Medulla oblongata (tissue), 1 donor: ENCODE measurements at regions not wholly inside any gene's neighbourhood (a gene's known extent, or its start where the extent isn't known, plus 50 kb on each side); places are given as distances from the start of the nearest gene placed in this dataset.
"Not testable (repeated sequence)": the region's sequence is repeated elsewhere in the genome, so short reads cannot be mapped to it uniquely, and the experiment has no call there.

Source experiments
- DNase-seq: peaks from one replicate; pipeline ENCODE4 v3.0.0-alpha.2; 2015; ENCODE audit errors: extremely low spot score

DNA sequence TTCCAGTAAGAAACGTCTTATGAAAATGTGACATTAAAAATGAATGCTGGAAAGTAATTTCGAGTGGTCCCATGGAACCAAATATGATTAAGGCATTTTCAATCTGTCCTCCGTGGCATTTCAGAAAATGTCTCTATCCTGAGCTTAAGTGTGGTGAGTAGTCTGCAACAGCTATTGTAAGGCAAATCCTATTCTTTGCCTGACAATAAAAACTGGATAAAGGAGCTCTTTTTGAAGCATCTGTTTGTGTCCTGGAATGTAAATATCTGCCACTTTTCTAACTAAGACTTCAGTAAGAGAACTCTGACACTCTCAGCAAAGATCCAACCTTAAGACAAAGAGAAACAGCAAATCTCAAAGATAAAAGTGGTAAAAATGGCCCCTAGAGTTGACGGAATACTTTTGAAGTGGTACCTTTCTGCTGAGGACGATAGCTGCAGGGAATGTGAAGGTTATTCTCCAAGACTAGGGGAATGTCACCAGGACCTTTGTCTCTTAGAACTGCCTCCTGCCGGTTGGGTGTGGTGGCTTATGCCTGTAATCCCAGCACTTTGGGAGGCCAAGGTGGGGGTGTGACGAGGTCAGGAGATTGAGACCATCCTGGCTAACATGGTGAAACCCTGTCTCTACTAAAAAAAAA, 486.7 kb upstream of the ZP4 start:
- DNase-seq, result no peak

DNA sequence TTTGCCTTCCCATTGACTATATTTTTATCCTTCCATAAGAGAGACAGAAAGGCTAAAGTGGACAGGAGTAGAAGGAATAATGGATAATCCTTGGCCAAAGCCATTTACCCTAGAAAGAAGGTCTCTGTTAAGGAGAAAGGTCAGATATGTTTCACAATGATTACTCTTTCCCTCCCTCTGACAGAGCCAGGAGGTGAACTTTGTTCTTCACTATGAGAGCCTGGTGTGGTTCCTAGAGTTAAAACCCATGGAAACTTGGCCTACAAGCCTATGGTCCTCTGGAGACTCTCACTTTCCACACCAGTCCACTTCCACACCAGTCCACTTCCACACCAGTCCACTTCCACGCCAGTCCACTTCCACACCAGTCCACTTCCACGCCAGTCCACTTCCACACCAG, 479.9 kb upstream of the ZP4 start:
- no peak for DNase-seq

DNA sequence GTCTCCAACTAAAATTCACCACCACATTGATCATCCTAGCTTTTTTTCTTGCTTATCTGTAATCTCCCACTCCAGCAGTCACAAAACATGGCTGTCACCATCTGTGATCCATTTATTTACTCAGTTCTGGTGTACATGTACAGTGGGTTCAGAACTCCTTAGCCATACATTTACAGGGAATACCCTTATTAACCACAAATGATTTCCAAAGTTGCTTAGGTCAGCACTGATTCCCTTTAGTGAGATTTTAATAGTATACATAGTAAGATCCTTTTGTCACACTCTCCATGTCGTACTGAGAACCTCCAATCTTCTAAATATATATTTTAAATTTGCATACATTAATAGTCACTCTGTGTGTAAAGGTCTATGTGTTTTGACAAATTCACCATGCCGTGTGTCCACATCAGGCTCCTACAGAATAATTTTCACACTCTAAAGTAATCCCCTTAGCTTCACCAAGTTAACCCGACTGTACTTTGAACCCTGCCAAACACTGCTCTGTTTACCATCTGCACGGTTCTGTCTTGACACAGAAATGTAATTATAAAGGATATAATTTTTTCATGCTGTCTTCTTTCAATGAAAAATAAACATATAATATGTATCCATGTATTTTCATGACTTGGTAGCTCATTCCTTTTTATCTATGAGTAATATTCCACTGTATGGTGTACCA, 473.6 kb upstream of the ZP4 start:
- no peak for DNase-seq

DNA sequence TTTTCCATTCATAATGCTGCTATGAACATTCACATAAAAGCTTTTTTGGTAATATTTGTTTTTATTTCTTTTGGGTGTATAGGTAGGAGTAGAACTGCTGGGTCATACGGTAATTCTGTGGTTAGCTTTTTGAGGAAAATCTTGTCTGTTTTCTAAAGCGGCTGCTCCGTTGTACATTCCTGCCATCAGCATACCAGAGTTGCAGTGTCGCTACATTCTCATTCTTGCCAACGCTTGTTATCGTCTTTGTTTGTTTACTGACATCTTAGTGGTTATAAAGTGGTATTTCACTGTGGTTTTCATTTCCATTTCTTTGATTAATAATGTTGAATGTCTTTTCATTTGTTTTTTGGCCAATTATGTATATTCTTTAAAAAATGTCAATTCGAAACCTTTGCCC, 469.8 kb upstream of the ZP4 start:
- no peak for DNase-seq

GRCh38 chr1:238350471-238350870, 459.7 kb upstream of the ZP4 start:
- no peak for DNase-seq

DNA sequence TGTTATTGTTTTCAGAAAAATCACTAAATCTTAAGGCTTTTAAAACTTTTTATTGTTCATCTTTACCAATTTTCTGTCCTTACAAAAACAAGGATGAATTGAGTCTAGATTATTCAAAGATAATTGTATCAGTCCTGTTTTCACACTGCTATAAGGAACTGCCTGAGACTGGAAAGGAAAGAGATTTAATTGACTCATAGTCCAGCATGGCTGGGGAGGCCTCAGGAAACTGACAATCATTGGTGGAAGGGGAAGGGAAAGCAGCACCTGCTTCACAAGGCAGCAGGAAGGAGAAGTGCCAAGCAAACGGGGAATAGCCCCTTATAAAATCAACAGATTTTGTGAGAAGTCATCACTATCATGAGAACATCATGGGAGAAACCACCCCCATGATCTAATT, 455.6 kb upstream of the ZP4 start:
- no peak for DNase-seq

- no peak for DNase-seq
Observed at GRCh38 chr1:238345837-238346236, 455.1 kb upstream of the ZP4 start.

DNA sequence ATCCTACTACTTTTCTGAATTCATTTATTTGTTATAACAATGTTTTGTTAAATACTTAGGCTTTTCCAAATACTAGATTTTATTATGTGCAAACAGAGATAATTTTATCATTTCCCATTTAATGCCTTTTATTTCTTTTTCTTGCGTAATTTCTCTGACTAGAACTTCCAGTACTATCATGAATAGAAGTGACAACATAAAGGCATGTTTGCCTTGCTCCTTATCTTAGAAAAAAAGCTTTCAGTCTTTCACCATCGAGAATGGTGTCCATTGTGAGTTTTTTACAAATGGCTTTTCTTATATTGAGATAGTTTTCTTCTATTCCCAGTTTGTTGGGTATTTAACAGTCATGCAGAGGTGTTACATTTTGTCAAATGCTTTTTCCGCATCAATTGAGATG, 453.1 kb upstream of the ZP4 start:
- no peak for DNase-seq

DNA sequence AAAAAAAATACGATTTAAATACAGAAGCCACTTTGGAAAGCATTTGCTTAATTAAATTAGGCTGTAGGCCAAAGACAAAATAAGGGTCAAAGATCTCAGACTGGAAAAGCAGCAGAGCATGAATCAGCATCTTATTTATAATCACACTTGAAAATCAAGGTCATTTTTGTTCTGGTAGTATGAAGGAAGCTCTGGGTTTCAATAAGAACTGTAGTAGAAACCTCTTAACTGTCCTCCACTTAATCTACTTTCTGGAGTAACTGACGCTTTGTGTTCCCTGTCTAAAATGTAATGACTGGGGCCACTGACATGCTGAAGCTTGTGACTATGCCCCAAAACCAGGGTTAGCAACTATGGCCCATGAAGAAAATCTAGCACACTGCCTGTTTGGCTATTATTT, 450.7 kb upstream of the ZP4 start:
- no peak for DNase-seq

GRCh38 chr1:238340989-238341388, 450.3 kb upstream of the ZP4 start:
- DNase-seq, result no peak

DNA sequence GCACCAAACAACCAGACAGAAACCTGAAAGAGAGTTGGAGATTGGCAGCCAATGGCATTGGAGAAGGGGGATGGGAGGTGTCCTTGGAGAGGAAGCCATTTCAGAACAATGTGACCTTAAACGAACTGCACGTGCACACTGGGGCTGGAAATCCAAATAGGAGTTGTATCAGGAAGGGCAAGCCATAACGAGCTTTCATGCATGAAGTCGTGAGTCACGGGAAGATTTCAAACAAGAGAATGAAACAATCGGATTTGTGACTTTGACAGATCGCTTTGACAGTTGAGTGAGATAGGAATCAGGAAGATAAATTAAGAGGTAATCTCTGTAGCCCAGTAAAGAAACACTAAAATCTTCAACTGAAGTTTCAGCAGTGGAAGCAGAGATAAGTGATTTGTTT, 445.8 kb upstream of the ZP4 start:
- DNase-seq, result no peak

- no peak for DNase-seq
Observed at GRCh38 chr1:238334170-238334569, 443.4 kb upstream of the ZP4 start.

- no peak for DNase-seq
Observed at GRCh38 chr1:238331557-238331956, 440.8 kb upstream of the ZP4 start.

DNA sequence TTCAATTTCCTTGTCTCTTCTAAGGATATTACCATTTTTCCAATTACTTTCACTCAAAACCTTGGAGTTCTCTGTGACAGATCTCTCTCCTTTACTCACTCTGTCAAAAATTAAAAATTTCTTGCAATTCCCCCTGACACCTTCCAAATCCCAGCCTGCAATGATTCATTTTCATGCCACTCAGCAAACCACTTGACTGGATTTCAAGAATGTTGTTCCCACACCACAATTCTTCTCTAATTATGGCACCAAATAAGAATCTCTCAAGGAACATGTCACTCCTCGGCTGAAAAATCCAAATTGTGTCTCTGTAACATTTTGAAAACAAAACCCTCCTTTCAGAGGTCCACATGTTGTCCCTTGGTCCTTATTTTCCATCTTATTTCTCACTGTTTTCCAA, 438.9 kb upstream of the ZP4 start:
- DNase-seq, result no peak

GRCh38 chr1:238327033-238327432, 436.3 kb upstream of the ZP4 start:
- not testable (repeated sequence) for DNase-seq

GRCh38 chr1:238326479-238326878, 435.8 kb upstream of the ZP4 start:
- not testable (repeated sequence) for DNase-seq

DNA sequence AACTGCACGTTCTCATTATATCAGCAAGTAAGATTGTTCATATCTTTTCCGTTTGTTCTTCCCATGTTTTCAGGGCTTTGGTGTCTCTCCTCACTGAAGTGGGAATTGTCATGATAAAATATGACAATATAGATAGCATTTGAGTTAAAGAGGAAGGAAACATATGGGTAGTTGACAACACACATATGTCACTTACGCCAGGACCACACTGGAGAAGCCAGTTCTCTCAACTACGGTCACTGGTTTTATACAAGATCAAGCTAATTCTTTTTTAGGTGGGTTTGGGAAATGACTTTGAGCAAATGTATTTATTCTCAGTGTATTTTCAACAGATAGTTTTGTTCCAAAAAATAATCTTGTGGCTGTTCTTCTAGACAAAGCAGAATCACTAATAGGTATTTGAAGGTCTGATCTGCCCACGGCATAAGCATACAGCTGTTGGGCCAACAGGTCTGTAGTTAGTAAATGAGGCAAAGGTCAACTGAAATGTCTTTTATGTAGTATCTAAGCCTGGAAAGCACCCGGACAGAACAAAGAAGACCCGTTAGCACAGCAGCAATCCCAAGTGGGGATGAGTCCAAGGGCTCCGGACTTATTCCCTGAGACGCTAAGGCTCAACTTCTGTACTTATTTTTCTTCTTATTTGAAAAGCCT, 433.6 kb upstream of the ZP4 start:
- DNase-seq, result no peak

DNA sequence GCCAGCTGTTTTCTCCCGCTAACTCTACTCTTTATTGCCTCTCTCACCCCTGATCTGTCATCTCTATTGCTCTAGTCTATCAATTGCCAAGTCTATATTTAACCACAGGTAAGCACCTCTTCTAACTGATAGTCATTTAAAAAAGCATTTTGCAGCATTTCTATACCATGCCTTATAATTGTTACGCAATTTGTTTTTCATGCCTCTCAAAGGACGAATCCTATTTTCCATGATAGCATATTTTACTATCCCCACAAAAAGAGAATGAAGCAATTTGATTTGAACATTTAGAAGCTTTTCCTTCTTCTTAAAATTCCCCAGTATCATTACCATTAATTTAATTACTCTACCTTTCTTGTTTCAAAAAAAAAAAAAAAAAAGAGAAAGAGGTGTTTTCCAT, 432.8 kb upstream of the ZP4 start:
- DNase-seq, result no peak

GRCh38 chr1:238319957-238320356, 429.2 kb upstream of the ZP4 start:
- no peak for DNase-seq

DNA sequence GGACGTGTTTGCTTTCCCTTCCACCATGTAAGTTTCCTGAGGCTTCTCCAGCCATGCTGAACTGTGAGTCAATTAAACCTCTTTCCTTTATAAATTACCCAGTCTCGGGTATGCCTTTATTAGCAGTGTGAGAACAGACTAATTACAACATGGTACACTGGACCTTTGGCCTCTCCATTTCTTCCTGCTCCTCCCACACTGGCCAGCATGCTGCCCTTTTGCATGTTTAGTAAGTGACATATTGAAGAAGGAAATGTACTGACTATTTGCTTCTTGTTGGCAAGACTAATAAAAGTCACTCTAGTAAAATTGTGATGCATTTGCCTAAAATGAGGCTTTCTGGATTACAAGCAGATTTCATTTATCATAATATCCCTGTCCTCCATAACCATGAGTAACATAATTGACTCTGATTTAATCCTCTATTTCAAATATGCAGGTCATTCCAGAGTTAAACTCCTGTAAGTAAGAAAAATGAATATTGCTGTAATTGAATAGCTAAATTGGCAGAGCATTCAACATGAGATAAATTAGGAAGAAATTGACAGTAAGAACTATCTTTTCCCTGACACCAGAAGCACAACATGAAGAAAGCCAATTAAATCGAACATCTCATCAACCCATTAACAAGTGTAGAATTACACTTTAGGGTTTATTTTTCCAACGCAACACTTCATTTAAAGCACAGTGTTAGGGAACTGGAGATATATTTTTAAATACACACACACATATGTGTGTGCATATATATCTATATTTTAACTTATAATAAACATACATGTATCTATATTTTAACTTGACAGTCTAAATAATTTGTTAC, 427.8 kb upstream of the ZP4 start:
- no peak for DNase-seq

DNA sequence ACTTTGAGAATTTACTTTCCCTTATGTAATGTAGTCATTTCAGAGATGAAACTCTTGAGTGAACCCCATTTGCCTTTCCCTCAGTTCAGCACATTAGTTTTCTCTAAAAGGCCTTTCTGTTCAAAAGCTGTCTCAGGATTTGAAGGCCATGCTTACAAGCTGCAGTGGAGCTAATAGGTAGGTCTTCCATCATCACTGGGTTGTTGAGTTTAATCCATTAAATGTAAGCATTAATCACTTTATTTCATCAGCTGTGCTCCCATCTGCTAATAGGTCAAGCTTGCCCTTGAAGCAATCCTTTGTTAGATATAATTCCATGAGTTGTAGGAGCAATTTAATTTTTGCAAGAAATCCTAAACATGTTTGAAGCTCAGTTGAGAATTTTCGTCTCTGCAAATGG, 422.2 kb upstream of the ZP4 start:
- no peak for DNase-seq

DNA sequence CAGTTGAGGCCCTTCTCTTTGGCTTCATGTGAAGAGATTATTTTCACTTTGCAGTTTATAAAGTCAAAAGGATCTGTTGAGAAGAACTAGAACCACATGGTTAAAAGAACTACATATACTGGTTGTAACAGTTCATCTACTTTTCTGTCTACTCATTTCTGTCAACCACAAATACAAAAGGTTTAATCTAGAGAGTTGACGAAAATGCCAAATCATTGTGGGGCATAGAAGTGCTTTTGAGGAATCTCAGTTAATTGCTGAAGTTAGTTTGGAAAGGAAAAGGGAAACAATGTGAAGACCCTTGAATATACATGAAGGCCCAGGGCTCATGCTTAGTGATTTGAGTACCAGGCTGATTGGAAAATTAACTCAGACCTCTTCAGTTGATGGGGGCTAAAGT, 415.7 kb upstream of the ZP4 start:
- DNase-seq, result no peak

- DNase-seq, result no peak
Observed at GRCh38 chr1:238302646-238303045, 411.9 kb upstream of the ZP4 start.
